ENCODE measurements at regions not wholly inside any gene's neighbourhood (a gene's known extent, or its start where the extent isn't known, plus 50 kb on each side); places are given as distances from the start of the nearest gene placed in this dataset.

- no peaks in the 10 kb centered on the region for H4K20me1 ChIP-seq (replicated peaks; ENCODE audit: control insufficient read depth, extremely low read depth, insufficient read depth, low read length)
- H3K27ac ChIP-seq (ENCODE audit: insufficient read depth, low read depth, low read length) = no peak overlapping the region
- no peaks in the 10 kb centered on the region for H3K4me1 ChIP-seq (ENCODE audit: control insufficient read depth, extremely low read depth, insufficient read depth, low read length)
- no TSS peak for BruUV-seq (replicated peaks)
- no peaks in the 10 kb centered on the region for H3K36me3 ChIP-seq (ENCODE audit: control insufficient read depth in 2 of 2, extremely low read depth in 1 of 2, insufficient read depth in 2 of 2, low read length in 2 of 2)
- H3K4me2 ChIP-seq (ENCODE audit: insufficient read depth, low read length) = no peak overlapping the region
- no peaks in the 10 kb centered on the region for H3K27me3 ChIP-seq (ENCODE audit: control insufficient read depth in 2 of 2, insufficient read depth in 2 of 2, low read length in 2 of 2)
- CTCF ChIA-PET = no interaction called here
- TF ChIP-seq POLR2A (IDR thresholded peaks at IDR 0.05; ENCODE audit: low read depth, low read length) = no peak
- no peak for TF ChIP-seq FOS (IDR thresholded peaks at IDR 0.05; ENCODE audit: borderline replicate concordance, insufficient read depth, low read length)
- no peak for TF ChIP-seq MAX (IDR thresholded peaks at IDR 0.05; ENCODE audit: insufficient read depth, insufficient read length)
- TF ChIP-seq MYC (IDR thresholded peaks at IDR 0.05; ENCODE audit: low read depth, low read length) = no peak
- no peak for TF ChIP-seq POLR2AphosphoS5 (IDR thresholded peaks at IDR 0.05; ENCODE audit: insufficient read depth, low read depth, low read length)
- TF ChIP-seq EZH2 (IDR thresholded peaks at IDR 0.05; ENCODE audit: borderline replicate concordance, low read depth, low read length, severe bottlenecking) = no peak
- no peak overlapping the region for H3K9ac ChIP-seq (replicated peaks; ENCODE audit: extremely low read depth, insufficient read depth, low read length)
- no peak for FAIRE-seq
- POLR2A ChIA-PET = no interaction called here
- peaks cover 2% of the 10 kb centered on the region for H3K9me3 ChIP-seq (replicated peaks; ENCODE audit: control insufficient read depth, insufficient read depth, low read length)
- no peaks in the 10 kb centered on the region for H3K9me1 ChIP-seq (replicated peaks; ENCODE audit: control insufficient read depth, extremely low read depth, insufficient read depth, low read length)
- dilution Hi-C loops (cut with MboI; ENCODE audit: extremely low pct_ligation_motif_present, low sequenced_read_pairs) (no loop called here), intact Hi-C loops (cut with micrococcal nuclease) (no loop called here)
- no peak overlapping the region for H3K4me3 ChIP-seq (replicated peaks in 1 of 3; ENCODE audit: insufficient read depth in 1 of 3, low read depth in 1 of 3, low read length in 3 of 3)
- no peaks in the 10 kb centered on the region for H3K79me2 ChIP-seq (ENCODE audit: control insufficient read depth, insufficient read depth, low read length)
- DNase-seq (ENCODE audit: low read depth, low spot score) = no peak
- no peak overlapping the region for H2AFZ ChIP-seq (ENCODE audit: low read depth, low read length)
Observed at GRCh38 chr16:25501530-25502255, 190.1 kb upstream of the HS3ST4 start.

DNA sequence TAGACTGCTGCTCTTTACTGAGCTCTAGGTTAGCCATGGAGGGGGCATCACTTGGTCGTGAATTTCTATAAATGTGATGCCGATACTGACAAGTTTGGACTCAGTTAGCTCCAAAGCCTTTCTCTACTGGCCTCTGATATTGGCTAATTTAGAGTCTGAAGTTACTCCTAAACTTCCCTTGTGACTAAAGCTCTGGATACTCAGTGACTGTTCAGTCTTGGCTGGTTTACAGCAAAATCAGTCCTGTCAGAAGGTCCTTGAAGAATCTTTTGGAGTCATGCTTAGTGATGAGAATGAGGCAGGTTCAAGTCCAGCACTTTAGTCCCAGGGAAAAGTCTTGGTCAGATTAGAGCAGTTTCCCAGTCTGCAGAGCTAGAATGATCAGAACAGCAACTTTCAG lies 197.5 kb upstream of the HS3ST4 start:
- H3K9ac ChIP-seq (replicated peaks; ENCODE audit: extremely low read depth, insufficient read depth, low read length) = no peak overlapping the region
- no peak for TF ChIP-seq FOS (IDR thresholded peaks at IDR 0.05; ENCODE audit: borderline replicate concordance, insufficient read depth, low read length)
- TF ChIP-seq MAX (IDR thresholded peaks at IDR 0.05; ENCODE audit: insufficient read depth, insufficient read length) = no peak
- H3K9me1 ChIP-seq (replicated peaks; ENCODE audit: control insufficient read depth, extremely low read depth, insufficient read depth, low read length) = no peaks in the 10 kb centered on the region
- H3K4me1 ChIP-seq (ENCODE audit: control insufficient read depth, extremely low read depth, insufficient read depth, low read length) = no peaks in the 10 kb centered on the region
- BruUV-seq (replicated peaks) = no TSS peak
- H3K79me2 ChIP-seq (ENCODE audit: control insufficient read depth, insufficient read depth, low read length) = no peaks in the 10 kb centered on the region
- no peaks in the 10 kb centered on the region for H3K36me3 ChIP-seq (ENCODE audit: control insufficient read depth in 2 of 2, extremely low read depth in 1 of 2, insufficient read depth in 2 of 2, low read length in 2 of 2)
- no peak for FAIRE-seq
- H2AFZ ChIP-seq (ENCODE audit: low read depth, low read length) = no peak overlapping the region
- intact Hi-C loops (cut with micrococcal nuclease) (no loop called here), dilution Hi-C loops (cut with MboI; ENCODE audit: extremely low pct_ligation_motif_present, low sequenced_read_pairs) (no loop called here)
- no peaks in the 10 kb centered on the region for H3K27me3 ChIP-seq (ENCODE audit: control insufficient read depth in 2 of 2, insufficient read depth in 2 of 2, low read length in 2 of 2)
- no peak overlapping the region for H3K4me3 ChIP-seq (replicated peaks in 1 of 3; ENCODE audit: insufficient read depth in 1 of 3, low read depth in 1 of 3, low read length in 3 of 3)
- DNase-seq (ENCODE audit: low read depth, low spot score) = no peak
- H3K27ac ChIP-seq (ENCODE audit: insufficient read depth, low read depth, low read length) = no peak overlapping the region
- ChIA-PET CTCF (no interaction called here), POLR2A (no interaction called here)
- no peaks in the 10 kb centered on the region for H4K20me1 ChIP-seq (replicated peaks; ENCODE audit: control insufficient read depth, extremely low read depth, insufficient read depth, low read length)
- H3K9me3 ChIP-seq (replicated peaks; ENCODE audit: control insufficient read depth, insufficient read depth, low read length) = peaks cover 5% of the 10 kb centered on the region
- no peak overlapping the region for H3K4me2 ChIP-seq (ENCODE audit: insufficient read depth, low read length)
